Gastrocnemius medialis (tissue), 4 donors: ENCODE measurements at regions not wholly inside any gene's neighbourhood (a gene's known extent, or its start where the extent isn't known, plus 50 kb on each side); places are given as distances from the start of the nearest gene placed in this dataset.

ENCODE experiments used
- POLR2A ChIP-seq, 2 donors: fragments of 450-650 bp; IDR thresholded peaks; one replicate each; pipeline ENCODE4 v1.6.1; 2017; ENCODE audit warnings: antibody characterized with exemption in 2 of 2, mild to moderate bottlenecking in 2 of 2, moderate library complexity in 2 of 2
- TF ChIP-seq, protein P1 (sequence below), 5 experiments: fragments of 450-650 bp in 3 of 5; fragments of 200-600 bp in 2 of 5; sonication (generic) in 2 of 5; IDR thresholded peaks in 4 of 5; conservative IDR thresholded peaks in 1 of 5; 1 replicate in 4 of 5; 2 replicates in 1 of 5; pipeline ENCODE4 v1.5.1; 2016 to 2019; ENCODE audit warnings: antibody characterized with exemption in 5 of 5, mild to moderate bottlenecking in 3 of 5, moderate library complexity in 3 of 5

DNA sequence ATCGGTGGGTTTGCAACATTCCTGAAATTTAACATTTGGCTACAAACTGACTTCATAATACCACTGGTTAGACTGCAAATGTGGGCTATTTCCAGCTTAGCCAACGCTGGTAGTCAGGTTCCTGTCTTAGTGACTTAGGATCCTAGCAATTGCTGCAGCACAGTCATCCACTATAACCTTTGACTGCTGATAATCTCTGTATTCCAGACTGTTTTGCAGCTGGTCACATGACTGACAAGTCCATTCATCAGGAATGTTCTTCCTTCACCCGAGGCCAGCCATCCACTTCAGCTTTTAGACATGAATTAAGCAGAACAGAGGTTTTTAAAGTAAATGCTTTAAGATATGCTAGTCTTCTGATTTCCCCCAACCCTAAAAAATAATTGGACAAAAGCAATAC is 425.9 kb upstream of the MPDZ start:
- no peak for TF ChIP-seq POLR2A (IDR thresholded peaks at IDR 0.05)
- TF ChIP-seq, protein P1, sequence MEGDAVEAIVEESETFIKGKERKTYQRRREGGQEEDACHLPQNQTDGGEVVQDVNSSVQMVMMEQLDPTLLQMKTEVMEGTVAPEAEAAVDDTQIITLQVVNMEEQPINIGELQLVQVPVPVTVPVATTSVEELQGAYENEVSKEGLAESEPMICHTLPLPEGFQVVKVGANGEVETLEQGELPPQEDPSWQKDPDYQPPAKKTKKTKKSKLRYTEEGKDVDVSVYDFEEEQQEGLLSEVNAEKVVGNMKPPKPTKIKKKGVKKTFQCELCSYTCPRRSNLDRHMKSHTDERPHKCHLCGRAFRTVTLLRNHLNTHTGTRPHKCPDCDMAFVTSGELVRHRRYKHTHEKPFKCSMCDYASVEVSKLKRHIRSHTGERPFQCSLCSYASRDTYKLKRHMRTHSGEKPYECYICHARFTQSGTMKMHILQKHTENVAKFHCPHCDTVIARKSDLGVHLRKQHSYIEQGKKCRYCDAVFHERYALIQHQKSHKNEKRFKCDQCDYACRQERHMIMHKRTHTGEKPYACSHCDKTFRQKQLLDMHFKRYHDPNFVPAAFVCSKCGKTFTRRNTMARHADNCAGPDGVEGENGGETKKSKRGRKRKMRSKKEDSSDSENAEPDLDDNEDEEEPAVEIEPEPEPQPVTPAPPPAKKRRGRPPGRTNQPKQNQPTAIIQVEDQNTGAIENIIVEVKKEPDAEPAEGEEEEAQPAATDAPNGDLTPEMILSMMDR (IDR thresholded peaks at IDR 0.05 in 4 of 5, conservative IDR thresholded peaks at IDR 0.05 in 1 of 5), result no peak
